B cell (primary cell): ENCODE measurements at regions not wholly inside any gene's neighbourhood (a gene's known extent, or its start where the extent isn't known, plus 50 kb on each side); places are given as distances from the start of the nearest gene placed in this dataset.

Source experiments
- EZH2 ChIP-seq: IDR thresholded peaks from 2 replicates; pipeline ENCODE4 v1.6.1; 2012; ENCODE audit warnings: borderline replicate concordance, low read depth, mild to moderate bottlenecking, moderate library complexity, low read length; ENCODE audit not compliant: insufficient read depth, poor library complexity, severe bottlenecking
- TF ChIP-seq, protein P1 (sequence below): fragments of 200-600 bp; IDR thresholded peaks from one replicate; pipeline ENCODE4 v1.8.0; 2022; ENCODE audit warnings: antibody characterized with exemption, mild to moderate bottlenecking

- TF ChIP-seq, protein P1, sequence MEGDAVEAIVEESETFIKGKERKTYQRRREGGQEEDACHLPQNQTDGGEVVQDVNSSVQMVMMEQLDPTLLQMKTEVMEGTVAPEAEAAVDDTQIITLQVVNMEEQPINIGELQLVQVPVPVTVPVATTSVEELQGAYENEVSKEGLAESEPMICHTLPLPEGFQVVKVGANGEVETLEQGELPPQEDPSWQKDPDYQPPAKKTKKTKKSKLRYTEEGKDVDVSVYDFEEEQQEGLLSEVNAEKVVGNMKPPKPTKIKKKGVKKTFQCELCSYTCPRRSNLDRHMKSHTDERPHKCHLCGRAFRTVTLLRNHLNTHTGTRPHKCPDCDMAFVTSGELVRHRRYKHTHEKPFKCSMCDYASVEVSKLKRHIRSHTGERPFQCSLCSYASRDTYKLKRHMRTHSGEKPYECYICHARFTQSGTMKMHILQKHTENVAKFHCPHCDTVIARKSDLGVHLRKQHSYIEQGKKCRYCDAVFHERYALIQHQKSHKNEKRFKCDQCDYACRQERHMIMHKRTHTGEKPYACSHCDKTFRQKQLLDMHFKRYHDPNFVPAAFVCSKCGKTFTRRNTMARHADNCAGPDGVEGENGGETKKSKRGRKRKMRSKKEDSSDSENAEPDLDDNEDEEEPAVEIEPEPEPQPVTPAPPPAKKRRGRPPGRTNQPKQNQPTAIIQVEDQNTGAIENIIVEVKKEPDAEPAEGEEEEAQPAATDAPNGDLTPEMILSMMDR = no peak
- TF ChIP-seq EZH2 = no peak
Measured at GRCh38 chr12:107356937-107357295, 263.6 kb upstream of the CRY1 start.
